Mesendoderm (in vitro differentiated cells): ENCODE measurements at regions not wholly inside any gene's neighbourhood (a gene's known extent, or its start where the extent isn't known, plus 50 kb on each side); places are given as distances from the start of the nearest gene placed in this dataset.
"Not testable (repeated sequence)": the region's sequence is repeated elsewhere in the genome, so short reads cannot be mapped to it uniquely, and the experiment has no call there.

ENCODE experiments used
- DNase-seq: peaks from one replicate; pipeline ENCODE4 v3.0.0; 2013
- H2AK5ac ChIP-seq: 2 replicates; pipeline ENCODE4 v1.6.1; 2013; ENCODE audit warnings: low read length, inconsistent platforms
- H2BK120ac ChIP-seq: 2 replicates; pipeline ENCODE4 v1.6.1; 2013; ENCODE audit warnings: low read depth, mild to moderate bottlenecking, low read length, moderate library complexity, mixed read lengths
- H2BK15ac ChIP-seq: replicated peaks from 2 replicates; pipeline ENCODE4 v1.6.1; 2013; ENCODE audit warnings: low read depth, mild to moderate bottlenecking, moderate library complexity
- H2BK5ac ChIP-seq: 2 replicates; pipeline ENCODE4 v1.6.1; 2013; ENCODE audit warnings: low read length, inconsistent platforms
- H3K18ac ChIP-seq: 2 replicates; pipeline ENCODE4 v1.6.1; 2013; ENCODE audit warnings: mild to moderate bottlenecking, low read length, mixed read lengths
- H3K23ac ChIP-seq: one replicate; pipeline ENCODE4 v1.6.1; 2013; ENCODE audit warnings: low read length
- H3K27ac ChIP-seq: 2 replicates; pipeline ENCODE4 v1.5.1; 2013; ENCODE audit warnings: low read depth, mild to moderate bottlenecking, inconsistent platforms, low read length, moderate library complexity
- H3K27me3 ChIP-seq: 2 replicates; pipeline ENCODE4 v1.6.1; 2013; ENCODE audit warnings: low read length, control low read depth, mild to moderate bottlenecking, inconsistent platforms; ENCODE audit not compliant: insufficient read depth, poor library complexity
- H3K36me3 ChIP-seq: 2 replicates; pipeline ENCODE4 v1.6.1; 2013; ENCODE audit warnings: low read length, inconsistent platforms; ENCODE audit not compliant: control insufficient read depth, insufficient read depth
- H3K4ac ChIP-seq: one replicate; pipeline ENCODE4 v1.6.1; 2013; ENCODE audit warnings: low read depth, mild to moderate bottlenecking, low read length, moderate library complexity
- H3K4me1 ChIP-seq: 2 replicates; pipeline ENCODE4 v1.6.1; 2013; ENCODE audit warnings: low read depth, low read length, inconsistent platforms; ENCODE audit not compliant: control insufficient read depth
- H3K4me2 ChIP-seq: 2 replicates; pipeline ENCODE4 v1.6.1; 2013; ENCODE audit warnings: low read length
- H3K4me3 ChIP-seq: 2 replicates; pipeline ENCODE4 v1.5.1; 2013; ENCODE audit warnings: mild to moderate bottlenecking, low read length
- H3K56ac ChIP-seq: one replicate; pipeline ENCODE4 v1.6.1; 2013; ENCODE audit warnings: low read length
- H3K79me1 ChIP-seq: 2 replicates; pipeline ENCODE4 v1.6.1; 2013; ENCODE audit warnings: low read length, inconsistent platforms
- H3K79me2 ChIP-seq: 2 replicates; pipeline ENCODE4 v1.6.1; 2013; ENCODE audit warnings: mild to moderate bottlenecking, low read length; ENCODE audit not compliant: control insufficient read depth, insufficient read depth
- H3K9ac ChIP-seq: 2 replicates; pipeline ENCODE4 v1.6.1; 2013; ENCODE audit warnings: low read length, inconsistent platforms
- H4K5ac ChIP-seq: one replicate; pipeline ENCODE4 v1.6.1; 2013; ENCODE audit warnings: low read length
- H4K8ac ChIP-seq: one replicate; pipeline ENCODE4 v1.6.1; 2013; ENCODE audit warnings: low read depth, mild to moderate bottlenecking, control low read depth, low read length, moderate library complexity
- WGBS: extraction: QIAGEN DNeasy Blood & Tissue Kit; methylation state at CpG from one replicate; pipeline ENCODE4 v1.1.7; 2013; ENCODE audit warnings: low lambda C conversion rate, missing lambda C conversion rate; ENCODE audit not compliant: insufficient coverage; ENCODE audit errors: extremely low coverage; 5-methylcytosine and 5-hydroxymethylcytosine counted together

- not testable (repeated sequence) for H3K4me3 ChIP-seq, H3K56ac ChIP-seq, H3K9ac ChIP-seq, H3K4ac ChIP-seq, H3K79me1 ChIP-seq, H4K5ac ChIP-seq, H3K36me3 ChIP-seq, H4K8ac ChIP-seq, H2BK120ac ChIP-seq, H2AK5ac ChIP-seq, H2BK5ac ChIP-seq, DNase-seq, H3K18ac ChIP-seq, H3K27ac ChIP-seq, H2BK15ac ChIP-seq, H3K23ac ChIP-seq, H3K4me1 ChIP-seq, H3K4me2 ChIP-seq, H3K79me2 ChIP-seq, H3K27me3 ChIP-seq
- no CpG with 5 or more reads among the region's 7 CpGs for WGBS
Observed at GRCh38 chr17:65291301-65291700, 154.1 kb downstream of the RGS9 start.

GRCh38 chr17:65290616-65291015 is 153.4 kb downstream of the RGS9 start:
- H3K27ac ChIP-seq = no peak overlapping the region
- H3K36me3 ChIP-seq = no peaks in the 10 kb centered on the region
- H2BK15ac ChIP-seq = no peak overlapping the region
- peaks cover 2% of the 10 kb centered on the region for H3K4me1 ChIP-seq
- no peak overlapping the region for H2AK5ac ChIP-seq
- no peak overlapping the region for H4K8ac ChIP-seq
- no peaks in the 10 kb centered on the region for H3K79me2 ChIP-seq
- no peak overlapping the region for H3K9ac ChIP-seq
- H3K4me3 ChIP-seq = no peak overlapping the region
- H3K23ac ChIP-seq = no peak overlapping the region
- H3K4ac ChIP-seq = no peak overlapping the region
- no peaks in the 10 kb centered on the region for H3K79me1 ChIP-seq
- H2BK120ac ChIP-seq = no peak overlapping the region
- no peak overlapping the region for H3K4me2 ChIP-seq
- no peak overlapping the region for H3K56ac ChIP-seq
- WGBS = no CpG with 5 or more reads among the region's 8 CpGs
- H2BK5ac ChIP-seq = no peak overlapping the region
- H3K27me3 ChIP-seq = no peaks in the 10 kb centered on the region
- H3K18ac ChIP-seq = no peak overlapping the region
- no peak for DNase-seq
- no peak overlapping the region for H4K5ac ChIP-seq

DNA sequence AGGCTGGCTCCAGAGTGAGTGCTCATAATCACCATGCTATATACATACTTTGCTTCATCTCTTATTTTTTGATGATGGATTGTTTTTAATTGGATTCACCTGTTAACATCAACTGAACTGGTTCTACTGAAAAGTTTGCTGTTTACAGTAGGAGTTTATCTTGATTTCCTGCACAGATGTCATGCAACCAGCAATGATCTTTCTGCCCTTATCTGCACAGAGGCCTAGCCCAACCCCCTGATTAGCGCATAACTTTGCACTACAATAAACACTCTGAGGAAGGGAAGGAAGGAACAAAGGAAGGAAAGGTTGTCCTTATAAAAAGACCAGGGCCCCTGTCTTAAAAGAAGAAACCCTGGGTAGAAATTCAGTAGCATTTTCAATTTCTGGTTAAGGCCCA is 152.9 kb downstream of the RGS9 start:
- Histone ChIP-seq H2BK15ac (no peak overlapping the region), H2BK120ac (no peak overlapping the region), H3K4me2 (no peak overlapping the region), H3K27ac (no peak overlapping the region), H2AK5ac (no peak overlapping the region), H3K79me2 (no peaks in the 10 kb centered on the region), H4K8ac (no peak overlapping the region), H4K5ac (no peak overlapping the region), H3K36me3 (no peaks in the 10 kb centered on the region), H3K9ac (no peak overlapping the region), H3K27me3 (no peaks in the 10 kb centered on the region), H3K4me3 (no peak overlapping the region), H3K18ac (no peak overlapping the region), H3K79me1 (no peaks in the 10 kb centered on the region), H3K56ac (no peak overlapping the region), H3K4me1 (peaks cover 2% of the 10 kb centered on the region), H2BK5ac (no peak overlapping the region), H3K23ac (no peak overlapping the region), H3K4ac (no peak overlapping the region)
- peak; percentile 19 for DNase-seq
- no CpG with 5 or more reads among the region's 1 CpG for WGBS

DNA sequence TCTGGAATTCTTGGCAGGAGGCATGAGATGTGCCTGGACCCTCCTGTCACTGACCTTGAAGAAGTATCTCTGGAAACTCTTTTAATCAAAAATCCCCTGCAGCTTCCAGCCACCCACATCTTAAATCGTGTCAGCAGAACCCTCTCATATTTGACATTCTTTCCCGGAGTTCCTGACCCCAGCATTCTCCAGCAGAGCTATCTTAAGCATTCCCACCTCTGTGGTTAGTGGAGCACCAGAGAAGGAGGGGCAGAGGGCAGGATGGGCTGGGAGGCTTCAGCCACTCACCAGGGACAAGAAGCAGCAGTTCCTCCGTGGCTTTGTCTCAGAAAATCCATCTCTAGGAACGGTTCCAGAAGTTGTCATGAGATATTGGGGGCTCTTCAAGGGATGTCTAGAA is 149.9 kb downstream of the RGS9 start:
- no peak overlapping the region for H3K18ac ChIP-seq
- H3K27ac ChIP-seq = no peak overlapping the region
- H2BK120ac ChIP-seq = no peak overlapping the region
- H2BK5ac ChIP-seq = no peak overlapping the region
- no peak overlapping the region for H4K5ac ChIP-seq
- no peak overlapping the region for H3K56ac ChIP-seq
- no peak overlapping the region for H3K4ac ChIP-seq
- H2BK15ac ChIP-seq = no peak overlapping the region
- H3K4me3 ChIP-seq = no peak overlapping the region
- no peaks in the 10 kb centered on the region for H3K36me3 ChIP-seq
- H3K4me2 ChIP-seq = no peak overlapping the region
- H3K79me1 ChIP-seq = no peaks in the 10 kb centered on the region
- no peak overlapping the region for H3K23ac ChIP-seq
- H3K27me3 ChIP-seq = no peaks in the 10 kb centered on the region
- no peaks in the 10 kb centered on the region for H3K79me2 ChIP-seq
- H3K9ac ChIP-seq = no peak overlapping the region
- H4K8ac ChIP-seq = no peak overlapping the region
- no peak overlapping the region for H2AK5ac ChIP-seq
- DNase-seq = peak; percentile 77
- H3K4me1 ChIP-seq = no peaks in the 10 kb centered on the region
- no CpG with 5 or more reads among the region's 4 CpGs for WGBS

GRCh38 chr17:65283704-65284103 is 146.5 kb downstream of the RGS9 start:
- no peak overlapping the region for H3K4ac ChIP-seq
- H2BK5ac ChIP-seq = no peak overlapping the region
- no peak overlapping the region for H3K4me3 ChIP-seq
- no peak overlapping the region for H2BK120ac ChIP-seq
- no peak overlapping the region for H3K9ac ChIP-seq
- H3K36me3 ChIP-seq = no peaks in the 10 kb centered on the region
- no peak overlapping the region for H3K56ac ChIP-seq
- H2BK15ac ChIP-seq = no peak overlapping the region
- WGBS = no CpG with 5 or more reads among the region's 7 CpGs
- no peak overlapping the region for H2AK5ac ChIP-seq
- H3K79me1 ChIP-seq = no peaks in the 10 kb centered on the region
- H3K4me1 ChIP-seq = no peaks in the 10 kb centered on the region
- H3K4me2 ChIP-seq = no peak overlapping the region
- DNase-seq = no peak
- H3K79me2 ChIP-seq = no peaks in the 10 kb centered on the region
- no peaks in the 10 kb centered on the region for H3K27me3 ChIP-seq
- H3K23ac ChIP-seq = no peak overlapping the region
- no peak overlapping the region for H3K18ac ChIP-seq
- no peak overlapping the region for H3K27ac ChIP-seq
- H4K5ac ChIP-seq = no peak overlapping the region
- no peak overlapping the region for H4K8ac ChIP-seq

- Histone ChIP-seq H3K79me1 (no peaks in the 10 kb centered on the region), H3K4me3 (no peak overlapping the region), H3K4me2 (no peak overlapping the region), H4K8ac (no peak overlapping the region), H3K56ac (no peak overlapping the region), H4K5ac (no peak overlapping the region), H3K27me3 (no peaks in the 10 kb centered on the region), H3K4me1 (no peaks in the 10 kb centered on the region), H3K36me3 (no peaks in the 10 kb centered on the region), H3K27ac (no peak overlapping the region), H3K23ac (no peak overlapping the region), H3K9ac (no peak overlapping the region), H2BK15ac (no peak overlapping the region), H2BK5ac (no peak overlapping the region), H2BK120ac (no peak overlapping the region), H2AK5ac (no peak overlapping the region), H3K4ac (no peak overlapping the region), H3K18ac (no peak overlapping the region), H3K79me2 (no peaks in the 10 kb centered on the region)
- WGBS = no CpG with 5 or more reads among the region's 2 CpGs
- peak; percentile 16 for DNase-seq
Observed at GRCh38 chr17:65279456-65279855, 142.3 kb downstream of the RGS9 start.
